ENCODE measurements at regions not wholly inside any gene's neighbourhood (a gene's known extent, or its start where the extent isn't known, plus 50 kb on each side); places are given as distances from the start of the nearest gene placed in this dataset.

- H3K4me1 Mint-ChIP-seq (ENCODE audit: unreplicated experiment) = peaks cover 3% of the 10 kb centered on the region
- peak; percentile 78 for TF ChIP-seq CTCF (IDR thresholded peaks at IDR 0.05; ENCODE audit: unreplicated experiment)
- H3K36me3 Mint-ChIP-seq (ENCODE audit: low read depth, unreplicated experiment) = no peaks in the 10 kb centered on the region
- no peak overlapping the region for H3K27ac Mint-ChIP-seq (ENCODE audit: unreplicated experiment)
- DNase-seq (ENCODE audit: low spot score) = peak; percentile 71
- no peak overlapping the region for H3K4me3 Mint-ChIP-seq (ENCODE audit: unreplicated experiment)
- peaks cover 2% of the 10 kb centered on the region for H3K27me3 Mint-ChIP-seq (ENCODE audit: unreplicated experiment)
- H3K9me3 Mint-ChIP-seq (ENCODE audit: unreplicated experiment) = no peaks in the 10 kb centered on the region
Measured at GRCh38 chr4:155025762-155026457, 182.5 kb upstream of the NPY2R start.

GRCh38 chr4:155026715-155027114 lies 181.7 kb upstream of the NPY2R start:
- Mint-ChIP-seq H3K4me3 (ENCODE audit: unreplicated experiment) (no peak overlapping the region), H3K27me3 (ENCODE audit: unreplicated experiment) (peaks cover 3% of the 10 kb centered on the region), H3K4me1 (ENCODE audit: unreplicated experiment) (peaks cover 3% of the 10 kb centered on the region), H3K9me3 (ENCODE audit: unreplicated experiment) (no peaks in the 10 kb centered on the region), H3K27ac (ENCODE audit: unreplicated experiment) (no peak overlapping the region), H3K36me3 (ENCODE audit: low read depth, unreplicated experiment) (no peaks in the 10 kb centered on the region)
- TF ChIP-seq CTCF (IDR thresholded peaks at IDR 0.05; ENCODE audit: unreplicated experiment) = no peak
- DNase-seq (ENCODE audit: low spot score) = no peak

GRCh38 chr4:155032521-155033229 lies 175.8 kb upstream of the NPY2R start:
- H3K9me3 Mint-ChIP-seq (ENCODE audit: unreplicated experiment) = no peaks in the 10 kb centered on the region
- DNase-seq (ENCODE audit: low spot score) = no peak
- H3K4me1 Mint-ChIP-seq (ENCODE audit: unreplicated experiment) = no peaks in the 10 kb centered on the region
- no peak for TF ChIP-seq CTCF (IDR thresholded peaks at IDR 0.05; ENCODE audit: unreplicated experiment)
- no peaks in the 10 kb centered on the region for H3K36me3 Mint-ChIP-seq (ENCODE audit: low read depth, unreplicated experiment)
- no peak overlapping the region for H3K27ac Mint-ChIP-seq (ENCODE audit: unreplicated experiment)
- no peak overlapping the region for H3K4me3 Mint-ChIP-seq (ENCODE audit: unreplicated experiment)
- H3K27me3 Mint-ChIP-seq (ENCODE audit: unreplicated experiment) = peaks cover 5% of the 10 kb centered on the region

- Mint-ChIP-seq H3K27ac (ENCODE audit: unreplicated experiment) (no peak overlapping the region), H3K4me3 (ENCODE audit: unreplicated experiment) (no peak overlapping the region), H3K4me1 (ENCODE audit: unreplicated experiment) (no peaks in the 10 kb centered on the region), H3K27me3 (ENCODE audit: unreplicated experiment) (peaks cover 5% of the 10 kb centered on the region), H3K9me3 (ENCODE audit: unreplicated experiment) (no peaks in the 10 kb centered on the region), H3K36me3 (ENCODE audit: low read depth, unreplicated experiment) (no peaks in the 10 kb centered on the region)
- TF ChIP-seq CTCF (IDR thresholded peaks at IDR 0.05; ENCODE audit: unreplicated experiment) = no peak
- no peak for DNase-seq (ENCODE audit: low spot score)
Measured at GRCh38 chr4:155033604-155034003, 174.8 kb upstream of the NPY2R start.

- Mint-ChIP-seq H3K27ac (ENCODE audit: unreplicated experiment) (no peak overlapping the region), H3K4me3 (ENCODE audit: unreplicated experiment) (no peak overlapping the region), H3K27me3 (ENCODE audit: unreplicated experiment) (peaks cover 2% of the 10 kb centered on the region), H3K9me3 (ENCODE audit: unreplicated experiment) (no peaks in the 10 kb centered on the region), H3K4me1 (ENCODE audit: unreplicated experiment) (no peaks in the 10 kb centered on the region), H3K36me3 (ENCODE audit: low read depth, unreplicated experiment) (no peaks in the 10 kb centered on the region)
- no peak for DNase-seq (ENCODE audit: low spot score)
- TF ChIP-seq CTCF (IDR thresholded peaks at IDR 0.05; ENCODE audit: unreplicated experiment) = no peak
Measured at GRCh38 chr4:155037031-155037430, 171.4 kb upstream of the NPY2R start.

Data from endothelial cell (in vitro differentiated cells).